GM12864 (cell line): ENCODE measurements at regions not wholly inside any gene's neighbourhood (a gene's known extent, or its start where the extent isn't known, plus 50 kb on each side); places are given as distances from the start of the nearest gene placed in this dataset.

ENCODE experiments used
- DNase-seq: peaks from one replicate; pipeline ENCODE4 v3.0.0-alpha.2; 2011; ENCODE audit warnings: low read depth
- H3K4me3 ChIP-seq: 2 replicates; pipeline ENCODE4 v1.5.1; 2011; ENCODE audit warnings: mild to moderate bottlenecking, low read depth, low read length, control low read depth
- TF ChIP-seq, protein P1 (sequence below): IDR thresholded peaks from 2 replicates; pipeline ENCODE4 v1.5.1; 2011; ENCODE audit warnings: low read depth, mild to moderate bottlenecking, moderate library complexity, low read length, control low read depth, inconsistent platforms; ENCODE audit errors: missing control alignments

DNA sequence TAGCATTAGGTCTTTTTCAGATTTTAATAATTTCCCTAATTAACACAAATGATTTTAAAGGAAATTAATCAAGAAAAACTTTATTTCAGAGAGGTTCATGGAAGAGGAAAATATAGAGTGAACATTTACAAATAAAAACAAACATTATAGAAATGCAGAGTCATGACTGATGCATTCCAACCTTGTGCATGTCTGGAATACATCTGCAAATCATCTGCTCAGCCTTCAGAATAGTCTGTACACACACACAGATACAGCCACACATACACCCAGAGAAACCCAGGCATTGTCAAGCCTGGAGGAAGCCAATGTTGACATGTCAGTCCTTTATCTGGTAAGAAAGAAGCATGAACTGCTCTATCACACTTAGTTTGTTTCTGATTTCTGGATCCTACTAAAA, 61.3 kb upstream of the NFKB1 start:
- DNase-seq = no peak
- TF ChIP-seq, protein P1, sequence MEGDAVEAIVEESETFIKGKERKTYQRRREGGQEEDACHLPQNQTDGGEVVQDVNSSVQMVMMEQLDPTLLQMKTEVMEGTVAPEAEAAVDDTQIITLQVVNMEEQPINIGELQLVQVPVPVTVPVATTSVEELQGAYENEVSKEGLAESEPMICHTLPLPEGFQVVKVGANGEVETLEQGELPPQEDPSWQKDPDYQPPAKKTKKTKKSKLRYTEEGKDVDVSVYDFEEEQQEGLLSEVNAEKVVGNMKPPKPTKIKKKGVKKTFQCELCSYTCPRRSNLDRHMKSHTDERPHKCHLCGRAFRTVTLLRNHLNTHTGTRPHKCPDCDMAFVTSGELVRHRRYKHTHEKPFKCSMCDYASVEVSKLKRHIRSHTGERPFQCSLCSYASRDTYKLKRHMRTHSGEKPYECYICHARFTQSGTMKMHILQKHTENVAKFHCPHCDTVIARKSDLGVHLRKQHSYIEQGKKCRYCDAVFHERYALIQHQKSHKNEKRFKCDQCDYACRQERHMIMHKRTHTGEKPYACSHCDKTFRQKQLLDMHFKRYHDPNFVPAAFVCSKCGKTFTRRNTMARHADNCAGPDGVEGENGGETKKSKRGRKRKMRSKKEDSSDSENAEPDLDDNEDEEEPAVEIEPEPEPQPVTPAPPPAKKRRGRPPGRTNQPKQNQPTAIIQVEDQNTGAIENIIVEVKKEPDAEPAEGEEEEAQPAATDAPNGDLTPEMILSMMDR = no peak
- no peak overlapping the region for H3K4me3 ChIP-seq

DNA sequence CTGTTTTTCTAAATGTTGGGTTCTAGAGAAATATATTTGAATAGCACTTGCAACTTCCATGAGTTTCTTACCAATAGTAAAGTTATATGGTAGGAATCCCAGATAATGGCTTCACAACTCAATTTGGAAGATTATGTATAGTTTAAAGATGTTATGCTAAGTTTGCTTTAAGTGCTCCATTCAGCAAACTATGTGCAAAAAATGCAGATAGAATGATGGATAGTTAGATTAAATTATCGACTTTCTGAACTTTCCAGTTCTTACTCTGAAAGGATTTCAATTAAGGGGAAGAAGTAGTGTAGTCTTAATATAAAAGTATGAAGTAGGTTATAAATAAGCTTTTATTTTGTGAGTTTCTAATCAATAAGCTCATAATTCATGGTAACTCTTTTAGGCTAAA, 60.7 kb upstream of the NFKB1 start:
- DNase-seq = no peak
- TF ChIP-seq, protein P1 = no peak
- H3K4me3 ChIP-seq = no peak overlapping the region

DNA sequence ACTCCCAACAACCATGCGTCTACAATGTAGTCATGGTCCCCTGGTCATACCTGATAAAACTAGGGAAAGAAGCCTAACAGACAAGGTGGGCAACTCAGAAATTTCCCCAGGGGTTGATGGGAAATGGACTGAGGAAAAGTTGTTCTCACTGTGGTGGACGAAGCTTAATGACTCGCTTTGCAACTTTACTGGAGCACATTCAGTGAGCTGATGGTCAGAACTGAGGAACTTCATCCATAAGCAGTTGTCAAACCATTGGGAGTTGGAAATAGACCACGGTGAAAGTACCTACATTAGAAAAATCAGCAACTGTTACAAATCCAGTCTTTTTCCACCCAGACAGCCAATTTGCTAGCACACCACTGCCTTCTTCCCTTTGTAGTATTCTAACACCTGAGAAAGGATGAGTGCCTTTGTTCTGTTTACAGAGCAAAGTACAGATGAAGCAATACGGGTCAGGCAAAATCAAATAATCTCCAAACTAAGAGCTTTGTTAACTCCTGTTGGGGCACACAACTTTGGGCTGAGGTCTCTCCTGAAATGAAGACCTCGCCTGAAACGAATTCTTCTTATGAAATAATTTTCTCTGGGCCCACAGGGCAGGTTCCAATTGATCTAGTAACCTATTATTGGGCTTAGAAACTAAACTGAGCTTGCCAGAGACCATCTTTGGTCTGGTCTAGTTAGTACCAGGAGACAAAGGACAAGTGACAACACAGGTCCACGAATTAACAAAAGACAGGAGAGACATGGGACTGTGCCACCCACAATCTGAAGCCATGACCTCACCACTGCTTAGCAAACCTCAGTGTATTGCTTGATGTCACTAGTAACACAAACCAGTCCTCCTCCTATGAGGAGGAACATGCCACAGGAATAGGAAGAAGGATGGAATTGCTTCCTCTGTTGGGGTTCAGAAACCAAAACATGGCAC, 58.9 kb upstream of the NFKB1 start:
- no peak for DNase-seq
- TF ChIP-seq, protein P1 = no peak
- no peak overlapping the region for H3K4me3 ChIP-seq

DNA sequence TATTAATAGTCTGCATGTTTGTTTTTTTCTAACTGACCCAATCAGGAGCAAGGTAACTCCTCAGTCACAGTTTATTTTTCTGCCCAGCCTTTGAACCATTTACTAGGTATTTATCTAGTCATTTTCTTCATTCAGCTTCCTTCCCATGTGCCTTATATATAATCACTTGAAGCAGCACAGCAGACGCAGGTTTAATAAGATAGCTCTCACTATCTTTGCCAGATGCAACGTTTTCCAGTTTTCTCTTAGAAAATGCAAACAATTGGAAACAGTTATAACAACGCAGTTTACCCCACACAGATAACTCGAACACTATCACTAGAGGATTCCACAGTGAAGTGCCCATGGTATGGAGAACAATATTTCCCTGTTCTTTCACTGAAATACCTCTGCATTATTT, 56.4 kb upstream of the NFKB1 start:
- H3K4me3 ChIP-seq = no peak overlapping the region
- TF ChIP-seq, protein P1 = no peak
- DNase-seq = no peak

DNA sequence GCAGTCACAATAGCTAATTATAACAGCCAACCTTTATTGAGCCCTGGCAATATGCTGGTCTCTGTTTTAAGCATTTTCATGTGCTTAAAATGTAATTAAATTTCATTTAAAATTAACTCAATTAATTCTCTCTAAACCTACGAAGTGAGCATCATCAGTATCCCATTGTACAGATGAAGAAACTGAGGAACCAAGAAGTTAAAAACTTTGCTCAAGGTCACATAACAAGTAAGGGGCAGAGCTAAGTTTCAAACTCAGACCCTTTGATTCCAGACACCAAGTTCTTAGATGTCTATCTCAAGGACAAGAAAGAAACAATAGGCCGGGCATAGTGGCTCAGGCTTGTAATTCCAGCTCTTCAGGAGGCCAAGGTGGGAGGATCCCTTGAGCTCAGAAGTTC, 55.9 kb upstream of the NFKB1 start:
- no peak for DNase-seq
- H3K4me3 ChIP-seq = no peak overlapping the region
- TF ChIP-seq, protein P1 = no peak

DNA sequence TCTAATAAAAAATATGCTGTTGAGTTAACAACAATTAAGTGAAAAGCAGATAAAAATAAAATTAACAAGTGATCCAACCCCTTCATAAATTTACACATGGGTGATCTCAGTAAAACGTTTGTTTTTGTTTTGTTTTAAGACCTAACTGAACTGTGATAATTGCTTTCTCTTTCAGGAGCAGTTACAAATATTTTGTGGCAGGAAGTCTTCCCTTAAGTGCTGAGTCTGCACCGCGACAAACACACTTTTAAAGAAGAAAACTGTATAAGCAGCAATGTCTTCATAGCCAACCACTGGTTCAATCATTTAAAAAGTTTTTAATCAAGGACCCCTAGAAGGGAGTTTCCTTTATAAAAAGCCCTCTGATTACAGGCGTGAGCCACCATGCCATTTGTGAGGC, 53.7 kb upstream of the NFKB1 start:
- TF ChIP-seq, protein P1 = no peak
- no peak overlapping the region for H3K4me3 ChIP-seq
- peak; percentile 8 for DNase-seq
